ENCODE measurements at regions not wholly inside any gene's neighbourhood (a gene's known extent, or its start where the extent isn't known, plus 50 kb on each side); places are given as distances from the start of the nearest gene placed in this dataset.

- no peak for DNase-seq
These were observed 1279.3 kb downstream of the BRD1 start for GRCh38 chr22:48548391-48548790.

- no peak for DNase-seq
These were observed 1279.7 kb downstream of the BRD1 start for GRCh38 chr22:48547971-48548370.

DNA sequence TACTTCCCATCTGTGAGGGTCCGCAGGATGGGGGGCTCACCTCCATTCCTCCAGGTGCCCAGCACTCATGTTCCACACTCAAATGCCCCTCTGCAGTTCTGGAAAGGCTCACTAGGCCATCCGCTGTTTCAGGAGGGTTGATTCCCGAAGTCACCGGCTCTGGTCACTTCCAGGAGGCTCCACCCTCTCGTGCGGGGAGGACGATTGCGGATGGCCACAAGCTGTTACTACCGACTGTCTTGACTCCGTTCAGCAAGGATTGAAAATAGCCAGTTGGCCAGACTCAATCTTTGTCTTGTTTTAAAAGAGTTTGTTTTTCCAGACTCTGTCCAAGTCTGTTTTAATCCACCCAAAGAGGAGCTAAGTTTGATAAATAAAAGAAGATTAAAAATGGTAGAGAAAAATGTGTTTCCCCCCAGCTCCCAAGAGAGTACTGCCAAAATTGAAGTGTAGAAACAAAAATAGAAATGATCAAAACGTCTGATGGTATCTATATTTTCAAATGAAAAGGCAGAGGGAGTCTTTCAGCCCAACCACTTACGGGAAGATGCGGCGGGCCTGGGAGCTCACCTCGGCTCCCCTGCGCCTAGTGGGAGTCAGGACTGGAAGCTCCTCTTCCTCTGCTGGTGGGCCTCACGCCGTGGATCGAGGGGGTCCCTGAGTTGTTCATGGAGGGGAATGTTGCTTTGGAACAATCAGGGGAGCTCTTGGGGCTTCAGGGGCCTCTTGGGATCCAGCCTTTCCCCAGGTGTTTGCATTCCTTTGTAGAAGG is 1280.8 kb downstream of the BRD1 start:
- DNase-seq, result no peak

DNA sequence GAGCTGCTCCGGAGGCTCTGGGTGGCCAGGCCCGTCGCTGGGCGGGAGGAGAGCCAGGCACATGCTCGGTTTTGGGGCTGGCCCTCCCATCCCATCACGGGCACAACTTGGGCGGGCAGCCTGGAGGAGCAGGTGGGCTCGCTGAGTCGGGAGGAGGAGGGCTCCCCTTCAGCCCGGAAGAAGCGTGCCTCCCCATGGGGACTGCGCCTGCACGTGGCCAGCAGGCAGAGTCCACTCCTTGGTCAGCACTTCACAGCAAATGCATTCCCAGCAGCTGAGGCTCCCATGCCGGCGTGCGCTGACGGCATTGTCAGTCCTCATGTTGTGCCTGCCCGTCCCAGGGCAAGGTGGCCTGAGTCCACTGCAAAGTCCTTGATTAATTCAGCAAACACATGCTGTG is 1281.7 kb downstream of the BRD1 start:
- no peak for DNase-seq

- no peak for DNase-seq
These were observed 1286.1 kb downstream of the BRD1 start for GRCh38 chr22:48541401-48542098.

GRCh38 chr22:48539261-48539660 is 1288.4 kb downstream of the BRD1 start:
- DNase-seq, result no peak

GRCh38 chr22:48538291-48538820 is 1289.3 kb downstream of the BRD1 start:
- no peak for DNase-seq

DNA sequence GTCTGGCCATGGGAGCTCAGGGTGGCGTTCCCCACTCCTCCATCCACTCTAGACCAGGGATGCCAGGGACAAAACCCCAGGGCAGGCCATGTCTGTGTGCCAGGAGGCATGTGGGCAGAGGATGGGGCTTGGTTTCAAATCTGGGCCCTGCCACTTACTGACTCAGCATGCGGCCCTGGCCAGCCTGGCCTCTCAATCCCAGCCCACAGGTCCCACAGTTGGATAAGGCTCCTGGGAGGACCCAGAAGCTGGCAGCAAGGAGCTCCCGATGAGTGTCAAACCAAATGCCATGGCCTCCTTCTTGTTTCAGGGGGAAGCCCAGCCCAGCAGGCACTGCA is 1290.4 kb downstream of the BRD1 start:
- DNase-seq, result no peak

DNA sequence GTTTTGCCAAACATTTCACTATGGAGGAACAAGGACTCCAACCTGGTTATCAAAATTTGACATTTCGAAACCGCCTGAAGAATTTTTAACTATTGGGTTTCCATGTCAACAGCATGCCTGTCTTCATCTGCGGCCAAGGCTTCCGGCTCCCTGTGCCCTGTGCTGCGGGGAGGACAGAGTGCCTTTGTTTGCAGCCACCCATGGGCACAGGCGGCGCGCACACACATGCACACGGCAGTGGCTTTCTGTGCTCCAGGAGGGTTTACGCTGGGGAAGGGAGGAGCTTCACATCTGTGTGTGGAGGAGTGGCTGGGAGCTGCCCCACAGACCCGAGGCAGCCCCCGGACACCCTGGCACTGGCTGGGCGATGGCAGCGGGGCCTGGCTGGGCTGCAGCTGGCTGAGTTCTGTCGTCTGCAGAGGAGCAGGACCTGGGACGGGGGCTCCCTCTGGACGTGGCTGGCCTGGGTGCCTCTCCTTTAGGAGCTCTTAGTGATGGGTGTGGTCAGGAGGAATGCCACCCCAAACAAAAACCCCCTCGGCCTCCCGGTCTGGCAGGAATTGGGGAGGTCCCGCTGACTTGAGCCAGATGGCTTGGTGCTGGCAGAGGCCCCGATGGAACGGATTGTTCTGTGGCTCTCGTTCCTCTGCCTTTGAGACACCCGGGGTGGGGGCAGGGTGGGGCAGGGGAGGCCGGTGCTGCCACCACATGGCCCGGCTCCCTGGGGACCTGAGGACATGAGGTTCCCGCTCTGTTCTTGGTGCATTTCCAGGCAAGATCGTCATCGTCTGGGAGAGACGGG is 1290.9 kb downstream of the BRD1 start:
- no peak for DNase-seq

GRCh38 chr22:48535868-48536540 is 1291.7 kb downstream of the BRD1 start:
- DNase-seq, result no peak

DNA sequence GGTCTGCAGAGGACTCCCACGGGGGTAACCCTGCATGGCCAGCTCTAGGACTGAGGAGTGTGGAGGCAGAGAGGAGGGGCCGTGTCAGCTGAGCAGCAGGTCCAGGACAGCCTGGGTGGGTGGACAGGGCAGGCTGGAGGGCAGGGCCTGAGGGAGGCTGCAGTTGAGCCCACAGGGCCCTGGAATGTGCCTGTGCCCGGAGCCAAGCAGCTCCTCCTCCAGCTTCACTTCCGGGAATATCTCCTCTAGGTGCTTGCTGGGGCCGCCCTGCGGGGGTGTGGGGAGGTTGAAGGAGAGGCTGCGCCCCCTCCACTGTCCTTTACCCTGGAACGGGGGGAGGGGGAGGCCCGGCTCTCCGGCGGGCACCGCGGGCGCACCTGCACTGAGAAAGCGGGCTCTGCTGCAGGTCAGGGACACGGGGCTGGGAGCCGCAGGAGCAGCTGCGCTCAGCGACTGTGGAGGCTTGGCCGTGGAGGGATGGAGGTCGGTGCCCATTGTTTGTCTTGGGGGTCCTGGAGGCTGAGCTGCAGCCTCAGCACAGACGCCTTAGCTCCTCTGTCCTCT is 1293.2 kb downstream of the BRD1 start:
- DNase-seq, result no peak

GRCh38 chr22:48532986-48533385 is 1294.7 kb downstream of the BRD1 start:
- DNase-seq, result no peak

- DNase-seq, result no peak
These were observed 1295.8 kb downstream of the BRD1 start for GRCh38 chr22:48531761-48532435.

- DNase-seq, result no peak
These were observed 1296.6 kb downstream of the BRD1 start for GRCh38 chr22:48531108-48531507.

- no peak for DNase-seq
These were observed 1297.0 kb downstream of the BRD1 start for GRCh38 chr22:48530666-48531065.

DNA sequence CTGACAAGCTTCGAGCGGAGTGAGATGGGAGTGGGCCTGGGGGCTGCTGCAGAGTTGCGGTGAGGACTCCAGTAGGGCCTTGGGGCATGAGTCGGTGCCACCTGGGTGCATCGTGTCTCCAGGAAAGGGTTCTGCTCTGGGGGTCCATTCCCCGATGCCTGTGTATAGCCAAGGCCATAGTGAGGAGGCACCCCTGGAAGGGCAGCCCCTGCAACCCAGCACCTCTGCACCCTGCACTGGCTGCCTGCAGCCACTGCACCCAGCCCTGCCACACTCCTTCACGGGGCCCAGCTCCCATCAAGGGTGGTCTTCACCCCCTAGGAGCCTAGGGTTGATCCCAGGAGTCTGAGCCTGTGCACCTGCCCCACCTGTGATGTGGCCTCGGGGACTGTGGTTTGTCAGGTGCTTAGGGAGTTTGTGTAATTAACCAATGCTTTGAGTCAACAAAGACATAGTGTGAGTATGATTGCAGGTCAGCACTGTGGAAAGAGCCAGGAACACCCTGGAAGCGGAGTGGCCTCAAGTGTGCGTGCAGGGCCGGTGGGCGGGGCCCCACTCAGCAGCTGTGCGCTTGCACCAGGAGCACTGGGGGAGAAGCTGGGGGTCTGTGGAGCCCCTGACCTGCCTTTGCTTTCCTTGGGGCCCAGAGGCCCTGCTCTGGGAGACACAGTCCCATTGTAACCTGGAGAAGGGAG is 1299.3 kb downstream of the BRD1 start:
- no peak for DNase-seq

DNA sequence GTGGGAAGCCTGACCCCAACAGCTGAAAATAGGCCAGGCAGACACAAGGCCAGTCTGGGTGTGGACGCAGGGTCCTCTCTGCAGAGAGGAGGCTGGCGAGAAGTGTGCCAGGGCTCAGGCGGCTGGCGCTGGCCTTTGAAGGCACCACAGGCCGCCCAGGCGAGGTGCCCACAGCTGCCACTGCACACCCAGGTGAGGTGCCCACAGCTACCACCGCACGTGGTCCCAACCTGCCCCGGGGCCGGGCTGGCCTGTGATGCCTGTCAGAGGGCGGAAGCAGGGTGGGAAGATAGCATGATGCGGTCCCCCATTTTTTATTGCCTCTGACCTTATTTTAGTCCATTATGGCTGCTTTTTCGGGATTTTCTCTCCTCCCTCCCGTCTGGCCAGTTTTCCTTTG is 1303.9 kb downstream of the BRD1 start:
- no peak for DNase-seq

GRCh38 chr22:48523091-48523490 is 1304.6 kb downstream of the BRD1 start:
- no peak for DNase-seq

DNA sequence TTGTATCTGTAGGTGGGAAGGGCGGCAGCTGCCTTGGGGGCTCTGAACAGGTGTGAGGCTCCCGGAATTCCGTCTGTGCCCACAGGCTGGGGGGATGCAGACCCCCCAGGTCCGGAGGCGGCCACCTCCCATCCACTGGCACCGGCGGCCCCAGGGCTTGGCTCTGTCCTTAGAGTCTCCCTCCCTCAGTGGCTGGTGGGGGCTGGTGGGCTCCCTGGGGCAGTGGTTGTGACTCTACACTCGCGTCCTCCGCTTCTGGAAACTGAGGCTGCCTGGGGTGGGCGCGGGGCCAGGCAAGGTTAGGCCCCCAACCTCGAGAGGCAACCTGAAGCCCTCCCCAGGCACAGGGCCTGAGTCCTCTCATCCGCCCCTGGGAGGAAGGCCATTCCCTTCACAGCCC is 1305.4 kb downstream of the BRD1 start:
- DNase-seq, result no peak

DNA sequence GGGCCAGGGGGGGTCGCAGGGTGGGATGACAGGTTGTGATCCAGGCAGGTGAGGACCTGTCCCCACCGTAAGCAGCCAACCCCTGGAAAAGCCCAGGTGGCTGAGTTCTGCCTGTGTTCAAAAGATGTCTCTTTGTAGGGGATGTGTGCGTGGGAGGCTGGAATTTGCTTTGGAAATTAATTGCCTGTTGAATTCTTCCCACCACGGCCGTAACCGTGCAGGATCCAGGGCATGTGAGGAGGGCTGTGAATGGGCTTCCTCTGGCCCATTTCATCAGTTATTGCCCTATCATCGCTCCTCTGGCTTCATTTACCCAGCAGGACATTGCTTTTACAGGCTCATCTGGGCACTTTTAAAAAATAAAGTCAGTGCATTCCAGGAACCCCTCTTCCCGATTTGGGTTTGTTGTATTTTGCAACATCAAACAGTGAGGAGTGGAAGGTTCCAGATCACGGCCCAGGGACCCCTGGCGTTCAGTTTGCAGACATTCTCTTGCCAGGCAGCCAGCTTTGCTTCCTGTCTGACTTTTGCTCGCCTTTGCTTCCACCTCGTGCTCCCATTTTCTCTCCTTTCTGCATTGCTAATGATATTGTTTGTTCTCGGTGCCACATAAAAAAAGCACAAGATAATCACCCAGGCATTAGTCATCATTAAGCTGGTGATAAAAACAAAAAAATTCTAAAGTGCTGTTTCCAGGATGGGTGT is 1306.6 kb downstream of the BRD1 start:
- DNase-seq, result no peak

DNA sequence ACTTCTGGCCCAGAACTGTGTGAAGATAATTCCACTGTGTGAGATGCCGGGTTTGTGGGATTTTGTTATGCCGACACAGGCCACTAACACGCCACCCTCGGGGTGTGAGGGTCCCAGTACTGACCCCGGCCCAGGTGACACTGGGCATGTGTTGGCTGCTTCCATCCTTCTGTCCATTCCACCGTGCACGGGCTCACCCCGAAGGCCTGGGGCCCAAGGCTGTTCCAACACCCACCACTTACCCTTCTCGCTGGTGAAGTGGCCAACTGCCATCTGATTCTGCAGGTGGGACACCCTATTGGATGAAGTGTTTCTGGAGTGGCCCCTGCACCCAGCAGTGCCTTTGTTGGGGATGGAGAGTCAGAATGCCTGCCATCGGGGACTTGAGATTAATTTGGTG is 1307.5 kb downstream of the BRD1 start:
- no peak for DNase-seq
